Skeletal muscle satellite cell (primary cell): ENCODE measurements at regions not wholly inside any gene's neighbourhood (a gene's known extent, or its start where the extent isn't known, plus 50 kb on each side); places are given as distances from the start of the nearest gene placed in this dataset.
A peak's percentile ranks its signal among the peaks of the same experiment; 100 is the strongest.
"Not testable (repeated sequence)": the region's sequence is repeated elsewhere in the genome, so short reads cannot be mapped to it uniquely, and the experiment has no call there.

Experiments used
- H3K27me3 ChIP-seq: 2 replicates; pipeline ENCODE4 v1.7.0; 2013; ENCODE audit warnings: low read length; ENCODE audit not compliant: control insufficient read depth, insufficient read depth
- H3K36me3 ChIP-seq: 2 replicates; pipeline ENCODE4 v1.7.0; 2013; ENCODE audit warnings: mild to moderate bottlenecking, control low read depth, low read length; ENCODE audit not compliant: insufficient read depth
- H3K4me1 ChIP-seq: 2 replicates; pipeline ENCODE4 v1.7.0; 2013; ENCODE audit warnings: low read length; ENCODE audit not compliant: control insufficient read depth, insufficient read depth
- H3K4me2 ChIP-seq: 2 replicates; pipeline ENCODE4 v1.7.0; 2013; ENCODE audit warnings: mild to moderate bottlenecking, low read length
- H3K4me3 ChIP-seq: 2 replicates; pipeline ENCODE4 v1.7.0; 2013; ENCODE audit warnings: low read length
- H3K9ac ChIP-seq: 2 replicates; pipeline ENCODE4 v1.7.0; 2013; ENCODE audit warnings: mild to moderate bottlenecking, low read depth, low read length, moderate library complexity
- H3K9me3 ChIP-seq: replicated peaks from 2 replicates; pipeline ENCODE4 v1.7.0; 2013; ENCODE audit warnings: mild to moderate bottlenecking, control low read depth, low read length

- H3K4me2 ChIP-seq, H3K36me3 ChIP-seq, H3K4me3 ChIP-seq, H3K4me1 ChIP-seq, H3K9ac ChIP-seq, H3K9me3 ChIP-seq, H3K27me3 ChIP-seq: not testable (repeated sequence)
Measured at GRCh38 chr1:161454865-161455707, 50.2 kb upstream of the FCGR2A start.

- not testable (repeated sequence) for H3K4me1 ChIP-seq, H3K4me2 ChIP-seq, H3K4me3 ChIP-seq, H3K27me3 ChIP-seq, H3K36me3 ChIP-seq, H3K9ac ChIP-seq, H3K9me3 ChIP-seq
Measured at GRCh38 chr1:161453950-161454864, 51.0 kb upstream of the FCGR2A start.

- not testable (repeated sequence) for H3K36me3 ChIP-seq, H3K4me1 ChIP-seq, H3K4me3 ChIP-seq, H3K9me3 ChIP-seq, H3K27me3 ChIP-seq, H3K4me2 ChIP-seq, H3K9ac ChIP-seq
Measured at GRCh38 chr1:161451698-161452348, 53.4 kb upstream of the FCGR2A start.

DNA sequence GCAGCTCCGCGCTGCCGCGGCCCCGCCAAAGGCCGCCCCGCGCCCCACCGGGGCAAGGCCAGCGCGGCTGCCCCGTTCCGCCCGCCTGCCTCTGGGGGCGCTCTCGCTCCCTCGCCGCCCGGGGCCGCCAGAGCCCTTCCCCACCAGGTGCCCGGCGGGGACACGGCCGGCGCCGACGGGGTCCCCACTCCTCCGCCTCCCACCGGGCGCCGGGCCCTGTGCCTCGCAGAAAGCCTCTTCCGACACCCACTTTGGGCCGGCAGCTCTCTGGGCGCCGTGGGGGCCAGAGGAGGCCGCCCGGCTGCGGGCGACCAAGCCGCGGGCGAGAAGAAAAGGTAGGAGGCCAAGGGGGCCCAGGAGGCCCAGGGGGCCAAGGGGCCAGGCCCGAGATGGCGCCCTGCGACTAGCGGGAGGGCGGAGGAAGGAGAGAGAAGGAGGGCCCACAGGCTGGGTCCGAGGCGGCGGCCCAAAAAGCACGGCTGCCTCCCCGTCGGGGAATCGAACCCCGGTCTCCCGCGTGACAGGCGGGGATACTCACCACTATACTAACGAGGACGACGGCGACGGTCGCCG, 57.4 kb upstream of the FCGR2A start:
- H3K4me3 ChIP-seq, H3K4me2 ChIP-seq, H3K9me3 ChIP-seq, H3K9ac ChIP-seq, H3K36me3 ChIP-seq, H3K4me1 ChIP-seq, H3K27me3 ChIP-seq: not testable (repeated sequence)

GRCh38 chr1:161447040-161447759, 58.1 kb upstream of the FCGR2A start:
- not testable (repeated sequence) for H3K9me3 ChIP-seq, H3K4me1 ChIP-seq, H3K4me3 ChIP-seq, H3K27me3 ChIP-seq, H3K4me2 ChIP-seq, H3K36me3 ChIP-seq, H3K9ac ChIP-seq

DNA sequence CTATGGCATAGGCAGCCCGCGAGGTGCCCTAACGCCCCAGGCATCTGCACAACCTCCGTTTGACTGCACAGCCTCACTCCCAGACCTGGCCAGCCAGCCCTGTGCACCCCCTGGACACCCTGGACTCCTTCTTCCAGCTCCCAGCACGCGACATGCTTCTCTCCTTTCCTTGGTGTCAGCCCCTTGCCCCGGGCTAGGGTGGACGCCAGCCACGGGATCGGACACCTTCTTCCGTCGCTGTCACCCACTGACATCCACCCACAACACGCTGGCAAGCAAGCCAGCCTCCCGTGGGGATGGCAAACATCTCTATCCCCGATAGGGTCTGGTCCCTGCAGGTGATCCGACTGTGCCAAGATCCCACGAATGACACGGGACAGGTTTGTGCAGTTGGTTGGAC, 60.5 kb upstream of the FCGR2A start:
- H3K4me1 ChIP-seq, H3K9me3 ChIP-seq, H3K36me3 ChIP-seq, H3K27me3 ChIP-seq, H3K9ac ChIP-seq, H3K4me3 ChIP-seq, H3K4me2 ChIP-seq: not testable (repeated sequence)

DNA sequence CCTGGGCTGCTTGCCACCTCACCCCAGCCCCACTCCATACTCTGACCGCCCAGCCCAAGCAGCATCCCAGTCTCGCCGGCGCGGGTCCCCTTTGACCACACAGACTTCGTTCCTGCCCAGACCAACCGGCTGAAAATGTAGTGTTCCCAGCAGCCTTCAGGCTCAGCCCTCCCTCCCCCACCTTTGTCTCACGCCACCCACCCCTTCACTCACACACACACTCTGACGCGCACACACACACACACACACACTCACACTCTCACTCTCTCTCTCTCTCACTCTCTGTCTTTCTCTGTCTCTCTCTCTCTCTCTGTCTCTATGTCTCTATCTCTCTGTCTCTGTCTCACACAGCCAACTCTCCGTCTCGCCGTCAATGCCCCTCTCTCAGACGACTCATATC, 61.0 kb upstream of the FCGR2A start:
- not testable (repeated sequence) for H3K4me1 ChIP-seq, H3K9ac ChIP-seq, H3K4me3 ChIP-seq, H3K9me3 ChIP-seq, H3K4me2 ChIP-seq, H3K36me3 ChIP-seq
- peaks cover 10% of the 10 kb centered on the region for H3K27me3 ChIP-seq

GRCh38 chr1:161440312-161440894, 64.9 kb upstream of the FCGR2A start:
- peak overlapping the region; percentile 52 for H3K9ac ChIP-seq
- H3K36me3 ChIP-seq: no peaks in the 10 kb centered on the region
- H3K4me2 ChIP-seq: peak overlapping the region; percentile 90
- no peaks in the 10 kb centered on the region for H3K4me1 ChIP-seq
- H3K4me3 ChIP-seq: peak overlapping the region; percentile 75
- H3K9me3 ChIP-seq: peaks cover 3% of the 10 kb centered on the region
- peaks cover 27% of the 10 kb centered on the region for H3K27me3 ChIP-seq

GRCh38 chr1:161439280-161440232, 65.7 kb upstream of the FCGR2A start:
- peak overlapping the region; percentile 90 for H3K4me2 ChIP-seq
- no peaks in the 10 kb centered on the region for H3K9me3 ChIP-seq
- H3K4me1 ChIP-seq: no peaks in the 10 kb centered on the region
- no peaks in the 10 kb centered on the region for H3K36me3 ChIP-seq
- peaks cover 24% of the 10 kb centered on the region for H3K27me3 ChIP-seq
- H3K4me3 ChIP-seq: peak overlapping the region; percentile 75
- no peak overlapping the region for H3K9ac ChIP-seq

DNA sequence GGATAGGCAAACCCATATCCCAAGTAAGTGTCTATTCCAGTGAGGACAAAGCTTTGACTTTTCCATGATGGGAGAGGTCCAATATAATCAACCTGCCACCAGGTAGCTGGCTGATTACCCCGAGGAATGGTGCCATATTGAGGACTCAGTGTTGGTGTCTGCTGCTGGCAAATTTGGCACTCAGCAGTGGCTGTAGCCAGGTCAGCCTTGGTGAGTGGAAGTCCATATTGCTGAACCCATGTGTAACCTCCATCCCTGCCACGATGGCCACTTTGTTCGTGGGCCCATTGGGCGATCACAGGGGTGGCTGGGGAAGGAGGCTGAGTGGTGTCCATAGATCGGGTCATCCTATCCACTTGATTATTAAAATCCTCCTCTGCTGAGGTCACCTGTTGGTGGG, 65.5 kb upstream of the CFAP126 start:
- H3K27me3 ChIP-seq: peaks cover 30% of the 10 kb centered on the region
- not testable (repeated sequence) for H3K4me2 ChIP-seq, H3K9me3 ChIP-seq, H3K36me3 ChIP-seq, H3K4me1 ChIP-seq, H3K9ac ChIP-seq, H3K4me3 ChIP-seq
